ENCODE measurements at regions not wholly inside any gene's neighbourhood (a gene's known extent, or its start where the extent isn't known, plus 50 kb on each side); places are given as distances from the start of the nearest gene placed in this dataset.
A peak's percentile ranks its signal among the peaks of the same experiment; 100 is the strongest.

DNA sequence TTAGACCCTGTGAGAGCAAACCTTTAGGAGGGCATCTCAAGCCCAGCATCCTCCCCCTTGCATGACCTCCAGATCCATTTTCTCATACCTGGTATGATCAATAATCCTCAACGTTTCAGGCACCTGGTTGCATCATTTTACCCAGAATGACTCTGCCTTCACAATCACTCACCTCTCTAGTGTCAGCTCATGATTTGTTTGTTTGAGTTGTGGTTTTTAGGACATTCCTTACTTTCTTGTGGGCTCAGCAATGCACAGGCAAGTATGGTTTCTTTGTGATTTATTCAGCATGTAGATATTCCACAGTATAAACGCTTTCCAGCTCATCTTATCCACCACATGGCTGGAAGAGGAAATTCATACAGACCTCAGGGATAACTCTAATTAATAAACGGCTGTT lies 93.6 kb upstream of the CPEB2 start:
- DNase-seq (ENCODE audit: low spot score) (no peak), ATAC-seq (no peak)
- peaks cover 6% of the 10 kb centered on the region for H3K4me1 Mint-ChIP-seq
- Histone ChIP-seq H4K20me1 (replicated peaks; ENCODE audit: insufficient read depth) (no peaks in the 10 kb centered on the region), H2AFZ (0 out of 2 replicates have a peak overlapping the region, but pooled peaks have one; percentile 1), H3K4me2 (no peak overlapping the region), H3K36me3 (ENCODE audit: insufficient read depth) (no peaks in the 10 kb centered on the region), H3K79me2 (replicated peaks; ENCODE audit: insufficient read depth) (no peaks in the 10 kb centered on the region), H3F3A (replicated peaks; ENCODE audit: low read depth) (no peaks in the 10 kb centered on the region), H3K27me3 (ENCODE audit: insufficient read depth) (no peaks in the 10 kb centered on the region), H3K9me2 (ENCODE audit: insufficient read depth) (no peaks in the 10 kb centered on the region), H3K4me3 (no peak overlapping the region), H3K4me1 (ENCODE audit: insufficient read depth) (peaks cover 2% of the 10 kb centered on the region; the same call in 1 of the 2 replicates), H3K27ac (ENCODE audit: low read depth) (no peak overlapping the region)
- no peaks in the 10 kb centered on the region for H3K36me3 Mint-ChIP-seq (ENCODE audit: low read depth)
- H3K4me3 Mint-ChIP-seq, result no peak overlapping the region
- H3K9me3 Mint-ChIP-seq, result no peaks in the 10 kb centered on the region
- no peak overlapping the region for H3K27ac Mint-ChIP-seq
- TF ChIP-seq EZH2phosphoT487 (IDR thresholded peaks at IDR 0.05; ENCODE audit: unreplicated experiment) (no peak), CREB1 (CRISPR knock-in tag; IDR thresholded peaks at IDR 0.05; ENCODE audit: low read depth) (no peak), EZH2 (IDR thresholded peaks at IDR 0.05; ENCODE audit: low read depth, unreplicated experiment) (no peak), NANOG (IDR thresholded peaks at IDR 0.05; ENCODE audit: borderline replicate concordance) (no peak), JUNB (IDR thresholded peaks at IDR 0.05; ENCODE audit: unreplicated experiment) (no peak), ETS1 (IDR thresholded peaks at IDR 0.05) (no peak), ZNF331 (CRISPR knock-in tag; IDR thresholded peaks at IDR 0.05; ENCODE audit: low read depth) (no peak), REST (IDR thresholded peaks at IDR 0.05; ENCODE audit: unreplicated experiment) (no peak), ZNF114 (CRISPR knock-in tag; IDR thresholded peaks at IDR 0.05) (no peak), POLR2AphosphoS5 (IDR thresholded peaks at IDR 0.05; ENCODE audit: low read depth) (no peak), STAT1 (IDR thresholded peaks at IDR 0.05; ENCODE audit: unreplicated experiment) (no peak)
- TF ChIP-seq, protein P1, sequence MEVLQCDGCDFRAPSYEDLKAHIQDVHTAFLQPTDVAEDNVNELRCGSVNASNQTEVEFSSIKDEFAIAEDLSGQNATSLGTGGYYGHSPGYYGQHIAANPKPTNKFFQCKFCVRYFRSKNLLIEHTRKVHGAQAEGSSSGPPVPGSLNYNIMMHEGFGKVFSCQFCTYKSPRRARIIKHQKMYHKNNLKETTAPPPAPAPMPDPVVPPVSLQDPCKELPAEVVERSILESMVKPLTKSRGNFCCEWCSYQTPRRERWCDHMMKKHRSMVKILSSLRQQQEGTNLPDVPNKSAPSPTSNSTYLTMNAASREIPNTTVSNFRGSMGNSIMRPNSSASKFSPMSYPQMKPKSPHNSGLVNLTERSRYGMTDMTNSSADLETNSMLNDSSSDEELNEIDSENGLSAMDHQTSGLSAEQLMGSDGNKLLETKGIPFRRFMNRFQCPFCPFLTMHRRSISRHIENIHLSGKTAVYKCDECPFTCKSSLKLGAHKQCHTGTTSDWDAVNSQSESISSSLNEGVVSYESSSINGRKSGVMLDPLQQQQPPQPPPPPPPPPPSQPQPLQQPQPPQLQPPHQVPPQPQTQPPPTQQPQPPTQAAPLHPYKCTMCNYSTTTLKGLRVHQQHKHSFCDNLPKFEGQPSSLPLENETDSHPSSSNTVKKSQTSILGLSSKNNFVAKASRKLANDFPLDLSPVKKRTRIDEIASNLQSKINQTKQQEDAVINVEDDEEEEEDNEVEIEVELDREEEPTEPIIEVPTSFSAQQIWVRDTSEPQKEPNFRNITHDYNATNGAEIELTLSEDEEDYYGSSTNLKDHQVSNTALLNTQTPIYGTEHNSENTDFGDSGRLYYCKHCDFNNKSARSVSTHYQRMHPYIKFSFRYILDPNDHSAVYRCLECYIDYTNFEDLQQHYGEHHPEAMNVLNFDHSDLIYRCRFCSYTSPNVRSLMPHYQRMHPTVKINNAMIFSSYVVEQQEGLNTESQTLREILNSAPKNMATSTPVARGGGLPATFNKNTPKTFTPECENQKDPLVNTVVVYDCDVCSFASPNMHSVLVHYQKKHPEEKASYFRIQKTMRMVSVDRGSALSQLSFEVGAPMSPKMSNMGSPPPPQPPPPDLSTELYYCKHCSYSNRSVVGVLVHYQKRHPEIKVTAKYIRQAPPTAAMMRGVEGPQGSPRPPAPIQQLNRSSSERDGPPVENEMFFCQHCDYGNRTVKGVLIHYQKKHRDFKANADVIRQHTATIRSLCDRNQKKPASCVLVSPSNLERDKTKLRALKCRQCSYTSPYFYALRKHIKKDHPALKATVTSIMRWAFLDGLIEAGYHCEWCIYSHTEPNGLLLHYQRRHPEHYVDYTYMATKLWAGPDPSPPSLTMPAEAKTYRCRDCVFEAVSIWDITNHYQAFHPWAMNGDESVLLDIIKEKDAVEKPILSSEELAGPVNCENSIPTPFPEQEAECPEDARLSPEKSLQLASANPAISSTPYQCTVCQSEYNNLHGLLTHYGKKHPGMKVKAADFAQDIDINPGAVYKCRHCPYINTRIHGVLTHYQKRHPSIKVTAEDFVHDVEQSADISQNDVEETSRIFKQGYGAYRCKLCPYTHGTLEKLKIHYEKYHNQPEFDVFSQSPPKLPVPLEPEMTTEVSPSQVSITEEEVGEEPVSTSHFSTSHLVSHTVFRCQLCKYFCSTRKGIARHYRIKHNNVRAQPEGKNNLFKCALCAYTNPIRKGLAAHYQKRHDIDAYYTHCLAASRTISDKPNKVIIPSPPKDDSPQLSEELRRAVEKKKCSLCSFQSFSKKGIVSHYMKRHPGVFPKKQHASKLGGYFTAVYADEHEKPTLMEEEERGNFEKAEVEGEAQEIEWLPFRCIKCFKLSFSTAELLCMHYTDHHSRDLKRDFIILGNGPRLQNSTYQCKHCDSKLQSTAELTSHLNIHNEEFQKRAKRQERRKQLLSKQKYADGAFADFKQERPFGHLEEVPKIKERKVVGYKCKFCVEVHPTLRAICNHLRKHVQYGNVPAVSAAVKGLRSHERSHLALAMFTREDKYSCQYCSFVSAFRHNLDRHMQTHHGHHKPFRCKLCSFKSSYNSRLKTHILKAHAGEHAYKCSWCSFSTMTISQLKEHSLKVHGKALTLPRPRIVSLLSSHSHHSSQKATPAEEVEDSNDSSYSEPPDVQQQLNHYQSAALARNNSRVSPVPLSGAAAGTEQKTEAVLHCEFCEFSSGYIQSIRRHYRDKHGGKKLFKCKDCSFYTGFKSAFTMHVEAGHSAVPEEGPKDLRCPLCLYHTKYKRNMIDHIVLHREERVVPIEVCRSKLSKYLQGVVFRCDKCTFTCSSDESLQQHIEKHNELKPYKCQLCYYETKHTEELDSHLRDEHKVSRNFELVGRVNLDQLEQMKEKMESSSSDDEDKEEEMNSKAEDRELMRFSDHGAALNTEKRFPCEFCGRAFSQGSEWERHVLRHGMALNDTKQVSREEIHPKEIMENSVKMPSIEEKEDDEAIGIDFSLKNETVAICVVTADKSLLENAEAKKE (CRISPR knock-in tag; IDR thresholded peaks at IDR 0.05), result no peak
- TF ChIP-seq, protein P2, sequence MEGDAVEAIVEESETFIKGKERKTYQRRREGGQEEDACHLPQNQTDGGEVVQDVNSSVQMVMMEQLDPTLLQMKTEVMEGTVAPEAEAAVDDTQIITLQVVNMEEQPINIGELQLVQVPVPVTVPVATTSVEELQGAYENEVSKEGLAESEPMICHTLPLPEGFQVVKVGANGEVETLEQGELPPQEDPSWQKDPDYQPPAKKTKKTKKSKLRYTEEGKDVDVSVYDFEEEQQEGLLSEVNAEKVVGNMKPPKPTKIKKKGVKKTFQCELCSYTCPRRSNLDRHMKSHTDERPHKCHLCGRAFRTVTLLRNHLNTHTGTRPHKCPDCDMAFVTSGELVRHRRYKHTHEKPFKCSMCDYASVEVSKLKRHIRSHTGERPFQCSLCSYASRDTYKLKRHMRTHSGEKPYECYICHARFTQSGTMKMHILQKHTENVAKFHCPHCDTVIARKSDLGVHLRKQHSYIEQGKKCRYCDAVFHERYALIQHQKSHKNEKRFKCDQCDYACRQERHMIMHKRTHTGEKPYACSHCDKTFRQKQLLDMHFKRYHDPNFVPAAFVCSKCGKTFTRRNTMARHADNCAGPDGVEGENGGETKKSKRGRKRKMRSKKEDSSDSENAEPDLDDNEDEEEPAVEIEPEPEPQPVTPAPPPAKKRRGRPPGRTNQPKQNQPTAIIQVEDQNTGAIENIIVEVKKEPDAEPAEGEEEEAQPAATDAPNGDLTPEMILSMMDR (conservative IDR thresholded peaks at IDR 0.05; ENCODE audit: low read depth in 2 of 2), result no peak
- H3K27me3 Mint-ChIP-seq (ENCODE audit: insufficient read depth, low read depth, poor library complexity), result no peaks in the 10 kb centered on the region

All from GM23338 (cell line).